Activated CD8-positive, alpha-beta memory T cell treated with anti-CD3 and anti-CD28 coated beads, Interleukin-2, amount 10 ng/mL, durations not matched to agents 7 days and 5 days (primary cell): ENCODE measurements at regions not wholly inside any gene's neighbourhood (a gene's known extent, or its start where the extent isn't known, plus 50 kb on each side); places are given as distances from the start of the nearest gene placed in this dataset.
"Not testable (repeated sequence)": the region's sequence is repeated elsewhere in the genome, so short reads cannot be mapped to it uniquely, and the experiment has no call there.

ENCODE experiments used
- ATAC-seq: fragments of 150-1000 bp; cut with Tn5 transposase; one replicate; pipeline ENCODE4 v1.10.0; 2021; ENCODE audit warnings: moderate library complexity
- CTCF ChIA-PET: fragments of 350-600 bp; sonication (Branson Sonifier 250); formaldehyde crosslinking; loops from one replicate; lab custom pipeline; 2021; ENCODE audit warnings: antibody characterized with exemption; lab: Charles Lee
- DNase-seq: peaks from one replicate; pipeline ENCODE4 v3.0.0-alpha.2; 2020
- H3K27ac Mint-ChIP-seq: one replicate; pipeline ENCODE4 v1.8.0; 2021; ENCODE audit warnings: mild to moderate bottlenecking, mixed read lengths
- H3K27me3 Mint-ChIP-seq: one replicate; pipeline ENCODE4 v1.8.0; 2021; ENCODE audit warnings: mixed read lengths
- H3K36me3 Mint-ChIP-seq: one replicate; pipeline ENCODE4 v1.8.0; 2021; ENCODE audit warnings: mild to moderate bottlenecking, mixed read lengths
- H3K4me1 Mint-ChIP-seq: one replicate; pipeline ENCODE4 v1.8.0; 2021; ENCODE audit warnings: mixed read lengths
- H3K4me3 Mint-ChIP-seq: one replicate; pipeline ENCODE4 v1.8.0; 2021; ENCODE audit warnings: mild to moderate bottlenecking, moderate library complexity, mixed read lengths
- H3K9me3 Mint-ChIP-seq: one replicate; pipeline ENCODE4 v1.8.0; 2022; ENCODE audit warnings: low read depth, mixed read lengths

- H3K27me3 Mint-ChIP-seq = no peaks in the 10 kb centered on the region
- no peaks in the 10 kb centered on the region for H3K9me3 Mint-ChIP-seq
- H3K4me3 Mint-ChIP-seq = no peak overlapping the region
- no peaks in the 10 kb centered on the region for H3K36me3 Mint-ChIP-seq
- DNase-seq (no peak), ATAC-seq (no peak)
- H3K4me1 Mint-ChIP-seq = peaks cover 1% of the 10 kb centered on the region
- CTCF ChIA-PET = interaction anchor here (1.0 kb wide), 1 partner anchor 54 kb away, joined by 3 read pairs; no protein-coding TSS in a partner anchor
- H3K27ac Mint-ChIP-seq = no peak overlapping the region
Observed at GRCh38 chr2:212723226-212723625, 184.6 kb upstream of the ERBB4 start.

- Mint-ChIP-seq H3K9me3 (no peaks in the 10 kb centered on the region), H3K4me3 (no peak overlapping the region), H3K36me3 (no peaks in the 10 kb centered on the region), H3K27ac (no peak overlapping the region), H3K27me3 (no peaks in the 10 kb centered on the region), H3K4me1 (no peaks in the 10 kb centered on the region)
- ATAC-seq = no peak
- DNase-seq = no peak
- CTCF ChIA-PET = interaction anchor here (1.0 kb wide), 1 partner anchor 55 kb away, joined by 3 read pairs; no protein-coding TSS in a partner anchor
Observed at GRCh38 chr2:212722046-212722445, 183.4 kb upstream of the ERBB4 start.

- CTCF ChIA-PET = no interaction called here
- Mint-ChIP-seq H3K27ac (no peak overlapping the region), H3K9me3 (no peaks in the 10 kb centered on the region), H3K36me3 (no peaks in the 10 kb centered on the region), H3K4me1 (no peaks in the 10 kb centered on the region), H3K4me3 (no peak overlapping the region), H3K27me3 (no peaks in the 10 kb centered on the region)
- no peak for DNase-seq
- no peak for ATAC-seq
Observed at GRCh38 chr2:212721026-212721451, 182.4 kb upstream of the ERBB4 start.

GRCh38 chr2:212715411-212715810, 176.8 kb upstream of the ERBB4 start:
- H3K9me3 Mint-ChIP-seq = not testable (repeated sequence)

GRCh38 chr2:212713681-212714080, 175.1 kb upstream of the ERBB4 start:
- H3K27ac Mint-ChIP-seq = no peak overlapping the region
- no peaks in the 10 kb centered on the region for H3K4me1 Mint-ChIP-seq
- H3K4me3 Mint-ChIP-seq = no peak overlapping the region
- H3K36me3 Mint-ChIP-seq = no peaks in the 10 kb centered on the region
- H3K9me3 Mint-ChIP-seq = no peaks in the 10 kb centered on the region
- no peak for ATAC-seq
- no peaks in the 10 kb centered on the region for H3K27me3 Mint-ChIP-seq
- no peak for DNase-seq
- CTCF ChIA-PET = no interaction called here

More at GRCh38 chr2:212715411-212715810, 176.8 kb upstream of the ERBB4 start:
- CTCF ChIA-PET, H3K27ac Mint-ChIP-seq, ATAC-seq, H3K36me3 Mint-ChIP-seq, H3K4me1 Mint-ChIP-seq, H3K4me3 Mint-ChIP-seq, DNase-seq, H3K27me3 Mint-ChIP-seq: not testable (repeated sequence)

GRCh38 chr2:212712991-212713390, 174.4 kb upstream of the ERBB4 start:
- H3K4me1 Mint-ChIP-seq = no peaks in the 10 kb centered on the region
- ATAC-seq (no peak), DNase-seq (no peak)
- H3K27me3 Mint-ChIP-seq = no peaks in the 10 kb centered on the region
- no peak overlapping the region for H3K27ac Mint-ChIP-seq
- H3K4me3 Mint-ChIP-seq = no peak overlapping the region
- no peaks in the 10 kb centered on the region for H3K36me3 Mint-ChIP-seq
- CTCF ChIA-PET = no interaction called here
- no peaks in the 10 kb centered on the region for H3K9me3 Mint-ChIP-seq

GRCh38 chr2:212712466-212712865, 173.9 kb upstream of the ERBB4 start:
- Mint-ChIP-seq H3K4me1 (no peaks in the 10 kb centered on the region), H3K9me3 (no peaks in the 10 kb centered on the region), H3K4me3 (no peak overlapping the region), H3K27me3 (no peaks in the 10 kb centered on the region), H3K27ac (no peak overlapping the region), H3K36me3 (no peaks in the 10 kb centered on the region)
- CTCF ChIA-PET = no interaction called here
- no peak for DNase-seq
- ATAC-seq = no peak

- Mint-ChIP-seq H3K4me3 (no peak overlapping the region), H3K36me3 (no peaks in the 10 kb centered on the region), H3K27me3 (no peaks in the 10 kb centered on the region), H3K4me1 (no peaks in the 10 kb centered on the region), H3K27ac (no peak overlapping the region), H3K9me3 (no peaks in the 10 kb centered on the region)
- no peak for DNase-seq
- ATAC-seq = no peak
- CTCF ChIA-PET = no interaction called here
Observed at GRCh38 chr2:212711856-212712255, 173.3 kb upstream of the ERBB4 start.

- Mint-ChIP-seq H3K4me3 (no peak overlapping the region), H3K27ac (no peak overlapping the region), H3K36me3 (no peaks in the 10 kb centered on the region), H3K9me3 (no peaks in the 10 kb centered on the region), H3K4me1 (no peaks in the 10 kb centered on the region), H3K27me3 (no peaks in the 10 kb centered on the region)
- ATAC-seq (no peak), DNase-seq (no peak)
- CTCF ChIA-PET = no interaction called here
Observed at GRCh38 chr2:212709280-212709679, 170.7 kb upstream of the ERBB4 start.

GRCh38 chr2:212708355-212708754, 169.8 kb upstream of the ERBB4 start:
- DNase-seq (no peak), ATAC-seq (no peak)
- CTCF ChIA-PET = no interaction called here
- no peaks in the 10 kb centered on the region for H3K4me1 Mint-ChIP-seq
- no peak overlapping the region for H3K4me3 Mint-ChIP-seq
- H3K9me3 Mint-ChIP-seq = no peaks in the 10 kb centered on the region
- H3K27me3 Mint-ChIP-seq = no peaks in the 10 kb centered on the region
- no peaks in the 10 kb centered on the region for H3K36me3 Mint-ChIP-seq
- no peak overlapping the region for H3K27ac Mint-ChIP-seq

GRCh38 chr2:212695426-212695825, 156.8 kb upstream of the ERBB4 start:
- no peak for DNase-seq
- Mint-ChIP-seq H3K4me1 (no peaks in the 10 kb centered on the region), H3K36me3 (no peaks in the 10 kb centered on the region), H3K27me3 (no peaks in the 10 kb centered on the region), H3K9me3 (no peaks in the 10 kb centered on the region), H3K27ac (no peak overlapping the region), H3K4me3 (no peak overlapping the region)
- no peak for ATAC-seq
- CTCF ChIA-PET = no interaction called here

- no peaks in the 10 kb centered on the region for H3K4me1 Mint-ChIP-seq
- DNase-seq (no peak), ATAC-seq (no peak)
- H3K9me3 Mint-ChIP-seq = no peaks in the 10 kb centered on the region
- H3K36me3 Mint-ChIP-seq = no peaks in the 10 kb centered on the region
- H3K27ac Mint-ChIP-seq = no peak overlapping the region
- H3K4me3 Mint-ChIP-seq = no peak overlapping the region
- CTCF ChIA-PET = no interaction called here
- H3K27me3 Mint-ChIP-seq = no peaks in the 10 kb centered on the region
Observed at GRCh38 chr2:212694398-212694797, 155.8 kb upstream of the ERBB4 start.

- CTCF ChIA-PET = no interaction called here
- H3K4me3 Mint-ChIP-seq = no peak overlapping the region
- no peaks in the 10 kb centered on the region for H3K36me3 Mint-ChIP-seq
- no peaks in the 10 kb centered on the region for H3K4me1 Mint-ChIP-seq
- DNase-seq = no peak
- H3K9me3 Mint-ChIP-seq = no peaks in the 10 kb centered on the region
- H3K27ac Mint-ChIP-seq = no peak overlapping the region
- ATAC-seq = no peak
- H3K27me3 Mint-ChIP-seq = no peaks in the 10 kb centered on the region
Observed at GRCh38 chr2:212692466-212692865, 153.9 kb upstream of the ERBB4 start.

GRCh38 chr2:212686285-212686895, 147.8 kb upstream of the ERBB4 start:
- Mint-ChIP-seq H3K36me3 (no peaks in the 10 kb centered on the region), H3K27ac (no peak overlapping the region), H3K4me3 (no peak overlapping the region), H3K27me3 (no peaks in the 10 kb centered on the region), H3K9me3 (no peaks in the 10 kb centered on the region), H3K4me1 (no peaks in the 10 kb centered on the region)
- CTCF ChIA-PET = interaction anchor here (0.8 to 1.2 kb wide), 2 partner anchors 13 to 92 kb away, joined by 3 to 4 read pairs; no protein-coding TSS in a partner anchor
- peak; percentile 60 for DNase-seq
- no peak for ATAC-seq
